CD4-positive, alpha-beta T cell treated with Interleukin-2 at 100 ng/mL for 4 hours (primary cell): ENCODE measurements at regions not wholly inside any gene's neighbourhood (a gene's known extent, or its start where the extent isn't known, plus 50 kb on each side); places are given as distances from the start of the nearest gene placed in this dataset.

Experiments used
- DNase-seq: peaks from one replicate; pipeline ENCODE4 v3.0.0-alpha.2; 2020; ENCODE audit warnings: low spot score

DNA sequence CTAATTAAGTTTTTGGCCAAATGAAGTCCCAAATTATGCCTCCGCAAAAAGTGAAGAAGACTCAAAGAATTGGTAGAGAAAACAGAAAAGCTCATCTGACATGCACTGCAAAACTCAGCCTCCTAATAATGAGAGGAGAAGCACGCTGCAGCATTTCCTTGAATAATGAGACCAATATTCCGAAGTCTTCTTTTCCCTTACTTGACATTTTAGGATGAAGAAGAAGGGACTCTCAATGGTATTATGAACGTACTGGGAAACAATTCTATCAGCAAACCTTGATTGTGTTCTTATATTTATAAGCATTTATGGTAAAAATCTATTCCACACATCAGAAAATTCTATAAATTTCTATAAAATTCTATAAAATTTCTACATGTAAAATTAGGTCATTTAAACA, 733.9 kb upstream of the ACVR2A start:
- DNase-seq = no peak

DNA sequence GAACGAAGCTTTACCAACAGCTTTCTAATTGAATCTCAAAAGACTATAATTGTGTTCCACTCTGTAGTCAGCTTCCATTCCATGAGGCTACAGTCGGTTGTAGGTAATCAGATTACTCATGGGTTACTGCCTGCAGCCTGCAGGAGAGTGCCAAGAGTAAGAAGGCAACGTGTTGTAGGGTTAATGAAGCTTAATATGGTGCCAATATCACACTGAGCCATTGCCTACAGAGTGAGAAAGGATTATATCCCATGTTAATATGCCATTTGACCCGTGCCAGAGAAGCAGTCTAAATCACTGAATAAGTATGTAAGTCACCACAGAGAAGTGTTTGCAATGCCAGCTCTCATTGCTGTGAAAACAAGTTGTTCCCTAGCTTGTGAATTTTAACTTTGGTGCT, 734.5 kb upstream of the ACVR2A start:
- DNase-seq = no peak

DNA sequence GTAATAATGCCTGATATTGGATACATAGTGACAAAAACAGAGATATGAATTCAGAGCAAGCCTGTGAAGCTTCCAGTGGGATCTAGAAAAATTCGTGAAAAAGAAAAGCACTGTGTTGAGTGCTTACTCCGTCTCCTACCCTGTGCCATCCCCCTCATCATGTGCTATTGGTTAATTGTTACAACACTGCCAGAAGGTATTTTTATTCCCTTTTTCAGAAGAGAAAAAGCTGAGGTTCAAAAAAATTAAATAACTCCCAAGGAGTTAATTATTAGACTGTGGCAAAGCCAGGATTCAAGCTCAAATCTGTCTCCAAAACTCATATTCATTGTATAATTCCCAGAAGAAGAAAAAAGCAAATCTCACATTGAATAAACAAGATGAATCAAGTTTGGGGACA, 735.5 kb upstream of the ACVR2A start:
- DNase-seq = no peak

DNA sequence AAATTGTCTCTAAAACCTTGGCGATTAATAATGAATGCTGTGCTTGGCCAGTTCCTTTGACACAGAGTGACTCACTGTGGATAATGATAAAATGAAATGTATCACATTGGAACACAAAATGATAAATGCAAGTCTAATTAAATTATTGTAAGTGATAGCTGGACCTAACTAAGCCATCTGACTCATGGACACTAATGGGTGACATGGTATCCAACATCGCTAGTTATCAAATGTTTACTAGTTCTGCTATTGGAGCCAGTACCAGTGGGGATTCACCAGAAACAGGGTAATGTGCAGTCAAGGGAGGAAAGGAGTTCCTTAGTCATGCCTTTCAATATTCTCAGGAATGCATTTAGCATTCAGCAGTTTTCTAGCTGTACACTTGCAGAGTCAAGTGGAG, 736.3 kb upstream of the ACVR2A start:
- no peak for DNase-seq

DNA sequence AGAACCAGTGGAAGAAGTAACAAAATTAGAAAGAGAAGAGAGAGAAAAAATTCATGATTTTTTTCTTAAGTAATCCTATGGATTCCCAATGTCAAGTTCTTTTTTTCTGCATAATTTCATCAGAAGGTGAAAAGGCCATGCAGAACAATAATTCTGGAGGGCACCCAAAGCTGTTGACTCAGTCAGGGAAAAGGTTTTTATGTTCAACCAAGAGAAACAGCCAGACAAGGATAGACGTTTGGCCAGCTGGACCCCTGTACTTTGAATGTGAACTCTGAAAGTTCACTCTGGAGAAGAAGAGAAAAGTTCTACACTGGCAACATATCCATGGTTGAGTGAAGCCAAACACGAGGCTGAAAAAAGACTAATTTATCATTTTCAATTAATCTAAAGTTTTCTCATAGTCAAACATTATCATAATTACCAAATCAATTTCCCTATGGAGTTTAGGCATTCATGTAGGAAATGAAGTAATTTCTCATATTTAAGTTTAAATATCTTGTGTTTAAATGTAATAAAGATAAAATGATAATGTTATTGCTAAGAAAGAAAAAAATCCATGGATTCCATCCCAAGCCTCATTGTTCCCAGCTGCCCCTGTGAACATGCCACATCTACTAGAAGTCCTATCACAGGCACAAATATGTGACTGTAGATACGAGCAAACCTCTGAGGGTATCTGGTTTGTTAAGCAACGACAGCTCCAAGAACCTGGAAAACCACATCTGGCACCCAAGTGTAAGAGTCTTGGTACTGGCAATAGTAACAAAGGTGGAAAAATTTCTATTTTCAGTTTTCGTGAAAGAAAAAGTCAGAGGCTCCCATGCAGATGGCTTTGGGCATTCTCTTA, 742.7 kb upstream of the ACVR2A start:
- no peak for DNase-seq

DNA sequence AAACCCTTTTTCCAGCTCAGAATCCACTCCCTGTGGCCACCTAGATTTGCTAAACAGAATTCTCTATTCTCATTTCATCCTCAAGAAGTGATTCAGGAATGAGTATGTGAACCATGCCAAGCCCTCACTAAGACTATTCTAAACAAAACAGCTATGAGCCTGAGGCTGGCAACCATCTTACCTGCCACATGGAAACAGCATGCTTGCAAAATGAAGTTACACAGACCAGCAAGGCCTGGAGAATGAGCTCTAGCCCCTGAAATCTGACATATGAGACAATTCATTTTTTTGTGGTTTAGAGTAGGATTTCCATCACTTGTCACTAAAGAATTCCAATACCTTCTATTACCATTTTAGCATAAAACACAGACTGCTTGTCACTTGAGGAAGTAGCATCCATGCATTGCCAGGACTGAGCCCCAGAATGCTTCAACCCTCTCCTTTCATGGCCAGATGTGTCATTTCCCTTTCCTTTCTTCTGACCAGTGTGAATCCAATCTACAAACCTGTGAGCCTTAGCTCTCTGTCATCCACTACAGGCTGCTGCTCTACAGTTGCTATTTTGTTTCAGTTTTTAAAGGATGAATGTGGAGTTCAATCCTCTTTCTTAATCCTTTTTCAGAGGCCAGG, 744.3 kb upstream of the ACVR2A start:
- DNase-seq = no peak

DNA sequence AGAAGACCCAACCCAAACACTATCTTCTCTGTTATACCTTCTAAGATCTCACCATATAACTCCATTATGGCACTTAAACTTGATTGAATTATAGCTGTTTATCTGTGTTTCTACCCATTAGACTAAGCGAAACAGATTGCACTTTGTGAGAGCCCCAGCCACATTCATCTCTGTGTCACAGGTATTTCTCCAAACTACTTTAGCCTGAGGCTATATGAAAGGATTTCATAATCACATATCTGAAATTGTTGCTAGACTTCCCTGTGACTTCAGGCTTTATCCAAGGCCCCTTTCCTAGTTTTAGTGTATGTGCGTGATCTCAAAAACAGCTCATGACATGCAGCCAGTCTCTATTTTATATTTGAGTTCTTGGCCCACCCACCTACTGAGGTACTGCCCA, 745.0 kb upstream of the ACVR2A start:
- no peak for DNase-seq

DNA sequence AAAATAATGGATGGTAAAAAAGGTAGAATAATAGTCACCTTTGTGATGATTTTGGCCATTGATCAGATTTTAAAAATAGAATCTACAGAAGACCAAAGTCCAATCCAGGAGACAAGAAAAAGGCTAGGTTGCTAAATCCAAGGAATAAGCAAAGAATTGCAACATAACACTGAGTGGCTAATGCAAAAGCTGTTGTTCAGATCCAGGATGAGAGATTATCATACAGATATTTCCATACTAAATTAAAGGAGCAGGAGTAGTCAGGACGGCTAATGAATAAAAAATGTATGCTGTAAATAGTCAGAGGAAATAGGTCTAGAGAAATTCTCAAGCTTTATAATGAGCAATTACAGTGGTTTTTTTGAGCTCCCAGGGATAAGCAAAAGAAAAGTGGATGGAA, 745.9 kb upstream of the ACVR2A start:
- DNase-seq = no peak

DNA sequence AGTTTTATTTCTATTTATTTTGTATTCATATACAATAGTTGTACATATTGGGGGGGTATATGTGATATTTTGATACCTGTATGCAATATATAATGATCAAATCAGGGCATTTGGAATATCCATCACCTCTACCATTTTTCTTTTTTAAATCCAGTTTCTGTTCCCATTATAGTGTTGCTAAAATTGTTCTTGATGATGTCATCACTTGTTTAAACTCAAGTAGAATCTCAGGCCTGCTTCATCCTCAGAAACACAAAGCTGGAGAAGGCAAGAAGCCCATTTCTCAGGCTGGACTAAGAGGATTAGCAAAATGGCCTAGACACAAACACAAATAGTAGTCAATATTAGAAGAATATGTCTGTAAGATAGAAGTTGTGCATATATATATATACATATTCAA, 747.1 kb upstream of the ACVR2A start:
- no peak for DNase-seq

DNA sequence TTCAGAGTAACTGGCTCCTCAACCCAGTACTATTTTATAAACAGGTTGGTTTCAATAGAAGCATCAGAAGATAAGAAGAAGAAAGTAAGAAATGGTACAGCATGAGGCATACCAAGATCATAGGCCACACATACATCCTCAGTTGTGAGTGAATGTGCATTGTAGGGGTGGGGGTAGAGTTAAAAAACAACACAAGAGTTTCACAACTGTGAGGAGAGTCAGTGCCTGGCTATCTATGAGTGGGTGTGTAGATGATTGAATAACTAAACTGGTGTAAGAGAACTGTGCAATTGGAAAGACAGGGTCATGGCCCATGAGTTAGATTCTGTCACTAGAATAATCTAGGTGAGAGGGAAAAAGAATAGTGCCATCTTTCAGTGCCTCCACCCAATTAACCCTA, 748.2 kb upstream of the ACVR2A start:
- DNase-seq = no peak

DNA sequence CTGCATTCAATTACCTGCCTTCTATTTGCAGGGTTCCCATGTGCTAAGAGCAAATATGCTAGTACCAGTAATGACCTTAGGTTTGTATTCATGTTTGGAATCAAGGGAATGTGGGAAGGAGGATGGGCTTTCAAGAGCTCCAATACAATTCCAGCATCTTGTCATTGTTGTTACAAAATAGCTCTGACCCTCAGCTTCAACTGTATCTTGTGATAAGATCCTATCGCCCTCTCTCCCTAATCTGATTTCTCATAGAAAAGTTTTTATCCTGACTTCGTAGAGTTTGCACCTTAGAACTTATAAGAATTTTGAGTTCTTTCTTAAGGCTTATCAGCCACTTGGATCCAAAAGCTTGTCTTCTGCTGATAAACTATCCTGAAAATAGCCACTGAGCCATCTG, 749.5 kb upstream of the ACVR2A start:
- no peak for DNase-seq

DNA sequence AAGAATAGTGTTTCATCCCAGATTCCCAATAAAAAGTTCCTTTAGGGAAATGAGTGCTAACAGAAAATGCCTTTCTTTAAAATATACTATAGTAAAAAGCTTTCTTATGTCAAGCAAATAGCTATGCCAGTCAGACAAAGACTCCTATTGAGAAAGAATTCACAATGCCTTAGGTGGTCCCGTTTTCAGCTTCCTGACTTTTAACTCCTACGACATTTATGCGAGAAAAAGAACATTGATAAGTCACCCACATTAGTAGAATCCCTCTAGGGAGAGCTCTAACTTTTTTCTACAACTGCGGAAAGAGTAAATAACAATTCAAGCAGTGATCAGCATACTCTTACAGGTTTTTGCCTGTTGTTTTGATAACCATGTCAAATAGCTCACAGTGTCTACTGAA, 750.8 kb upstream of the ACVR2A start:
- no peak for DNase-seq

DNA sequence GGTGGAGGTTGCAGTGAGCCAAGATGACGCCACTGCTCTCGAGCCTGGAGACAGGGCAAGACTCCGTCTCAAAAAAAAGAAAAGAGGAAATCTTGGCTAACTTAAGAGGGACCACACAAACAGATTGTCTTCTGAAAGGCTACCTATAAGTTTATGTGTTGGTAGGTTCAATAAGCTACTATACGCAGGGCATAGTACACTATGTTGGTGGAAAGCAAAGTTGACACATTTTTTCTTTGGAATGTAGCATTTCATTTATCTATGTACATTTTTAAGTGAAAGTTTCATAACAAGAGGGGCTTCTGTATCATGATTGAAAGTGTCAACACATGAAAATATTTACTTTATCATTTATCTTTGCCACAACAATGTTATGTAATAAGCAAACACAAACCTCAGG, 752.6 kb upstream of the ACVR2A start:
- no peak for DNase-seq

DNA sequence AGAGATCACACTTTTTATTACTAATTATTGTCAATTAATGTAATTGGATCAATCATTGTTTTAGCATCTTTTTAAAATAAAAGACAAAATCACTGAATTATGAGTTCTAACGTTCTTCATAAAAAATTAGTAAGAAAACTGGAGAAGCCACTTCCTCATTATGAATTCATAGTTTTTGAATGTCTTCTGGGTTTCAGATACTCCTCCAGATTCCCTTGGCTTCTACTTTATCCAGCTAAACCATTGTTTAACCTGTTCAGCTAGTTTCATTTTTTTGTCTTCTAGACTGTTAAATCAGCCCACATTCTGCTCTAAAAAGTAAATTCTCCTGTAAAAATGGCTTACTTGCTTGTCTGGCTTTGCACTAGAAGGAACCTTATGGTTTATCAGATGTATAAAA, 753.4 kb upstream of the ACVR2A start:
- no peak for DNase-seq

DNA sequence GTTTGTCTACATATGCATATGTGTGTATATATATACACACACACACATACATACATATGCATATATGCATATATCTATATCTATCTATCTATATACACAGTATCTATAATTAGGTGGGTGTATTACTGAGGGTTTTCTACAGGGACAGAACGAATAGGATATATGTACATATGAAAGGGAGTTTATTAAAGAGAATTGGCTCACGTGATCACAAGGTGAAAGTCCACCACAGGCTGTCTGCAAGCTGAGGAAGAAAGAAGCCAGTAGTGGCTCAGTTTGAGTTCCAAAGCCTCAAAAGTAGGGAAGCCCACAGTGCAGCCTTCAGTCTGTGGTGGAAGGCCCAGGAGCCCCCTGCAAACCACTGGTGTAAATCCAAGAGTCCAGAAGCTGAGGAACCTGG, 756.0 kb upstream of the ACVR2A start:
- DNase-seq = no peak

DNA sequence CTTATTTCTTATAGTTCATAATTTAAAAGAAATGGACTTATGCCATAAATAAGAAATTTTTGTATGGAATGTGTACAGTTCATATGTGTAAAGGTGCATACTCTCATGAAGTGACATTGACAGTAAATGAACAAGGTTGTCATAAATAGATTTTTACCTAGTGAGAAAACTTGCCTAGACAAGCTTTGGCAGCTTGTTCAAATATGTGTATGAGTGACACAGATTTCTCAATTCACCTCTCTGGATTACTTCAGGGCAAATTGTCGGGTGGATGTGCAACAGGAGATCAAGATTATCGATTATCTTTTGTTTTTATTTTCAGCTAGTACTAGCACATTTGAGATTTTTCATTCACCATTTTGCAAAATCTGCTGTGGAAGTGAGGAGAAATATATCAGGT, 758.1 kb upstream of the ACVR2A start:
- no peak for DNase-seq

DNA sequence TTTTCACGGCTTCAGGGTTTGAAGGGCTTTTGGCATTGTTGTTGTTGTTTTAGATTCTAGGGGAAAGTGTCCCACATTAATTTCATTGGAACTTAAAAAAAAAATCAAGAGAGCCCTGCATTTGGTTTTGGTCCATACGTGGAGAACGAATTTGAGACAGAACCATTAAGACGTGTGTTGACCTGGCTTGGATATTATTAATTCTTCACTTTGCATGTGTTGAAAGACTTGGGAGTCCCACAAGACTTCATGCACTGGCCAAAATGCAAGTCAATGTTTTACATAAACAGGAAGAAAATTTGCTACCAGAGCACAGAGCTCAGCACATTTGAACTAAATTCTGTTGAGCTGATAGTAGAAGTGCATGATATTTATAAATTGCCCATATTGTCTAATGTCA, 761.2 kb upstream of the ACVR2A start:
- DNase-seq = no peak

DNA sequence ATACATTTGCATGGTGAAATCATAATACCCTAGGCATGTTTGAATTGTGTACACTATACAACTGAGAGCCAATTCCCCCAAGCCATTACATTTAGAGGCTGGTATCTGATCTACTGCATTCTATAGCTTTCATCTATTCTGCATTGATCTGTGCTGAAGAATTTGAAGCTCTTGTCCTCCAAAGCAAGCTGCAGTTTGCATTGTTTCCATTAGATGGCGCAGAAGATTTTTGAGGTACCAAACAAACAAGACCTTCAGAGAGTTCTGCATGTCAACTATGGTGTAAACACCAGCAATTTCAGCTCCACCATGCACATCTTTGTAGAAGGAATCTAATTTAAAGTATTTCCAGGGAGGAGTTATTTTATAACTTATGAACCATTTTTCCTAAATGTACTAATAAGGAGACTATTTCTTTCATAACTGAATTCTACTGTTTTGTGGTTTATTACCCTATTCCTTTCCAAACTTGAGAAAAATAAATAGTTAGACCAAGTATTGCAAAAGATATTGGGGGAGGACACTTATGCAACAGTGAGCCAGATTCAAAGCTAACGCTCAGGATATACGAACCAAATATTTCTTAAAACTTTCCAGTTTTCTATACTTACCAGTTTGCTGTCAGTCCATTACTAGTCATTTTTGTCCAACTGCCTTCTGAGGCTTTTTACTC, 761.8 kb upstream of the ACVR2A start:
- DNase-seq = peak; percentile 74

DNA sequence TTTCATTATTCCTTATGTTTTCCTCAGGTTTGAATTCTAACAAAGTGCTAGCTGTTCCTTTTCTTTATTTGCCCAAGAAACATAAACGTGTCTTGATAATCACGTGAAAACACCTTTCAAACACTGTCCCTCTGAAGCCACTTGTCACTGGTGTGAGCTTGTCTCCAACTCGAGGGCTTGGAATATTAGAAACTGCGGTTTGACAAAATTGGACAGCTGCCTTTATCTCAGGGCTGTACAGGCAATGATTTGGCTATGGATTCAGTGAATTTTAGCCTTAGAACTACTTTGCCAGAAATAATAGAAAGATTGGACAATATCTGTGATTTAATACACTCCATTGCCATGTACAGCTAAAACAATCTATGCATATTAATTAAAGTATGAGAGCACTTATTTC, 763.0 kb upstream of the ACVR2A start:
- no peak for DNase-seq

DNA sequence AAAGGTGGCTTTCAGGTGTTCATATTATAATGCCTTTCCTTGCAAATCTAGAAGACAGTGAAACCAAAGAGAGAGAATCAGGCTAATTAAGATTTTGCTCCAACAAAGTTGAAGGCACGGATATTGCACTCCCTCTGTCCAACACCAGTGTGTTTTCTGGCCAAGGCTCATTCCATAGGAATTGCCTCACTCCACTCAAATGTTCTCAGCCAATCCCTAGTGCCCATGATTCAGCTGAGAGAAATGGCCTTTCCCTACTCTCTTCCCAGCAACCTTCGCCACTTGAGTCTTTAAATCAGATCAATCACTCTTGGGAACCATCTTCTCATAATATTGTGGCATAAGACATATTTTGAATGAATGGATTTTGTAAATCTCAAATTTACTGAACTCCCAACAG, 768.2 kb upstream of the ACVR2A start:
- DNase-seq = no peak

DNA sequence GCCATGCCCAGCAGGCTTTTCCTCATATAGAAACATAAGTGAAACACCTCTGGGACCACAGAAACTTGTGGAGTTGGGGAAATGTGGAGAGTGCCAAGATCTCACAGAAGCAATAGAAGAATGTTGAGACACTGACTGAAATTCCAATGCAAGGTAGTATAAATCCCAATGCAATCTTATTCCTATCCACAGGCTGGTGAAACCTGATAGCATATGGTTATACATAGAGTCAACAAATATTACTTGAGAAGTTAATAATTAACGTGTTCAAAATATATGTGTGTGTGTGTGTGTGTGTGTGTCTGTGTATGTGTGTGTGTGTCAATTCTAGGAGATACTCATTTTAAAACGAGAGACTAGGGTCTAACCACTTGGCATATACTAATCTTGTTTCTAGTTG, 776.8 kb upstream of the ACVR2A start:
- no peak for DNase-seq

DNA sequence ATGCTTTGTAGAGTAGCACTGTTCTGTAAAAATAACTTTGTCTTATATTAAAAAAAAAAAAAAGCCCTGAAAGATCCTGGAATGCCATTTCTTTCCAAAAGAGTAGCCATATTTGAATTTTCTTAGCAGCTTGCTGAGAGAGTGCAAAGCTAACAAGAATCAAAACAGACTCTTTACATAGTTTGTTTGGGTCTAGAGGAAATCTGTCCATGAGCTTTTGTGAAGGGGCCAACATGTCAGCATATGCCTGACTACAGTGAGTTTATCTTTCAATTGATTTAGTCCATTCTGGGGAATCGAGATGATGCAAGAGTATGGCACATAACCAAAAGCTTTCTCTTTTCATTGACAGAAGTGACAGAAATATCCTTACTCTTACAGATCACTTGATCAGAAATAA, 777.7 kb upstream of the ACVR2A start:
- DNase-seq = no peak

DNA sequence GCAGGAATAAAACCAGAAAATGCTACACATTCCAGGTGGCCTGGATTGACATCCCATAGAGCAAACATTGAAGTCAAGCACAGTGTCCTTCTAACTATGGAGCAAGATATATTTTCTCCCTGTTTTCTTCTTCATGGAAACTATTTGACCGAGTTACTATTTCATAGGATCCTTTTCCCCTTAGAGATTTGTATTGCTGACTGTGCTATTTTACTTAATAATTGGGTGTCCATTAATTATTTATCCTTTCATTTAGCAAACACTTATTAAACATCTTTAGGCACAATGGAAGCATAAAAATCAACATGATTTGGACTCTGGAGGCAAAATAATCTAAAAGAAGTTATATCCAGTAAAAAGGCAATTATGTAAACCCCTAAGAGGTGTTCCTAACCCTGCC, 782.8 kb upstream of the ACVR2A start:
- no peak for DNase-seq

DNA sequence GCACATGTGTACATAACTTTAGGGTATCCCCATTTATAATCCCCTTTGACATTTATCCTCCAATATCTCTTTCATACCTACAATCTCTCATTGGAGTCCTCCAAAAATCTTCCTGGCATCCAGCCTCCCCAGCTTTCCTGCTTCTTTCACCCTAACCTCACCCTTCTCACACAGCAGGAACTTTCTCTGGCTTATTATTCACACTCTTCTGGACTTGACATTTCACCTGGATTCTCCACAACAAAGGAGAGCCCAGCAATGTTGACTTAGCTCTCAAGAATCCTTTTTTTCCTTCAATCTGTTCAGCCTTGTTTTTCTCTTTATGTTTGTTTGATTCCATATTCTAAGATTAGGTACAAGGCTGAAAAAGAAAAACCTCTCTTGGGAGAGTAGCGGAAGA, 783.6 kb upstream of the ACVR2A start:
- no peak for DNase-seq
